Myocyte (in vitro differentiated cells): ENCODE measurements at regions not wholly inside any gene's neighbourhood (a gene's known extent, or its start where the extent isn't known, plus 50 kb on each side); places are given as distances from the start of the nearest gene placed in this dataset.

Experiments used
- DNase-seq: peaks from one replicate; pipeline ENCODE4 v3.0.0-alpha.2; 2012; ENCODE audit warnings: low read depth

- peak; percentile 94 for DNase-seq
These were observed 104.5 kb upstream of the TAF1B start for GRCh38 chr2:9738535-9739496.

GRCh38 chr2:9739531-9739964 is 103.7 kb upstream of the TAF1B start:
- no peak for DNase-seq

GRCh38 chr2:9740382-9741073 is 102.7 kb upstream of the TAF1B start:
- DNase-seq: peak; percentile 89

GRCh38 chr2:9741110-9741509 is 102.2 kb upstream of the TAF1B start:
- DNase-seq: peak; percentile 89

DNA sequence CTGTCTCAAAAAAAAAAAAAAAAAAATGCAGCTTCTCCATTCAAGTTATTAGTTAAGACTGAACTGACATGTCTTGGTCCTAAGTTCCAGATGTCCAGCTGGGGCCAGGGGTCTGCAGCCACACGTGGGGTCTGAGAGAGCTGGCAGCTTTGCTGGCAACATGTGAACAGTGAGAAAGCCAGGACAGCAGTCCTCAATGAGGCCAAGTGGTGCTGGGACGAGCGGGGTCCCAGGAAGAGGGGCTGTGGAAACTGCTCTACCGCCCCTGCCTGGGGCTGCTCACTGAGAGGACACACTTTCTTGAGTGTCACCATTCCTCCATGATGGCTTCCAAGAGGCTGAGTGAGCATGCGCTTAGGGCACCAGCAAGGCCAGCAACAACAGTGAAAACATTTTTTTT is 100.7 kb upstream of the TAF1B start:
- DNase-seq: no peak

GRCh38 chr2:9744256-9745004 is 98.8 kb upstream of the TAF1B start:
- DNase-seq: no peak

- DNase-seq: no peak
These were observed 97.9 kb upstream of the TAF1B start for GRCh38 chr2:9745153-9745899.

GRCh38 chr2:9747396-9747795 is 95.9 kb upstream of the TAF1B start:
- no peak for DNase-seq

GRCh38 chr2:9748577-9748976 is 94.7 kb upstream of the TAF1B start:
- peak; percentile 90 for DNase-seq

DNA sequence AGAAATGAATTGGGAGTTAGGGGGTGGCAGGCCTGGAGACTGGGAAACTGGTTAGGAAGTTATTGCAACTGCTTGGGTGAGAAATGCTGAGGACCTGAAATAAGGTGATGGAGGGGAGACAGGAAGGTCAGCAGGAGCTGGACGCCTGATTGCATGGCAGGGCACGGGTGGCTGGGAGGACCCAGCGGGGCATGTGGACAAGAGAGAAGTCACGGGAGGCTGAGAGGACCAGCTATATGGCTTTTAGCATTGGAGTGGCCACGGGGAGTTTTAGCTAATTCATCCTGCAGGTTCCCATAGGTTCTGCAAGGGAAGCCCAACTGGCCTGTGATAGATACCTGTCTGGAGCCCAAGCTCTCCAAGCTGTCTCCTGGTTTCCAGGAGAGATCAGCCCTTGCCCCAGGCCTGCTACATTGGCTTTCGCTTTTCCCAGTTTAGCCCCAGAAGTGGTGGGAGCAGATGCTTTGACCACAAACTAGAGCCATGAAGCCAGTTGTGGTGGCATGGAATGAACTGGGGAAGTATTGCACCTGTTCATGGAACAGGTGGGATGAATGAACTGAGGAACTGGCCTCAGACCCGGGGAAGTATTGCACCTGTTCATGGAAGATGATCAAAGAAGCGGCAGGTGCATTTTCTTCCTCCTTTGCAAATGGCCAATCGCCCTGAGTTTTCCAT is 93.6 kb upstream of the TAF1B start:
- DNase-seq: peak; percentile 90

DNA sequence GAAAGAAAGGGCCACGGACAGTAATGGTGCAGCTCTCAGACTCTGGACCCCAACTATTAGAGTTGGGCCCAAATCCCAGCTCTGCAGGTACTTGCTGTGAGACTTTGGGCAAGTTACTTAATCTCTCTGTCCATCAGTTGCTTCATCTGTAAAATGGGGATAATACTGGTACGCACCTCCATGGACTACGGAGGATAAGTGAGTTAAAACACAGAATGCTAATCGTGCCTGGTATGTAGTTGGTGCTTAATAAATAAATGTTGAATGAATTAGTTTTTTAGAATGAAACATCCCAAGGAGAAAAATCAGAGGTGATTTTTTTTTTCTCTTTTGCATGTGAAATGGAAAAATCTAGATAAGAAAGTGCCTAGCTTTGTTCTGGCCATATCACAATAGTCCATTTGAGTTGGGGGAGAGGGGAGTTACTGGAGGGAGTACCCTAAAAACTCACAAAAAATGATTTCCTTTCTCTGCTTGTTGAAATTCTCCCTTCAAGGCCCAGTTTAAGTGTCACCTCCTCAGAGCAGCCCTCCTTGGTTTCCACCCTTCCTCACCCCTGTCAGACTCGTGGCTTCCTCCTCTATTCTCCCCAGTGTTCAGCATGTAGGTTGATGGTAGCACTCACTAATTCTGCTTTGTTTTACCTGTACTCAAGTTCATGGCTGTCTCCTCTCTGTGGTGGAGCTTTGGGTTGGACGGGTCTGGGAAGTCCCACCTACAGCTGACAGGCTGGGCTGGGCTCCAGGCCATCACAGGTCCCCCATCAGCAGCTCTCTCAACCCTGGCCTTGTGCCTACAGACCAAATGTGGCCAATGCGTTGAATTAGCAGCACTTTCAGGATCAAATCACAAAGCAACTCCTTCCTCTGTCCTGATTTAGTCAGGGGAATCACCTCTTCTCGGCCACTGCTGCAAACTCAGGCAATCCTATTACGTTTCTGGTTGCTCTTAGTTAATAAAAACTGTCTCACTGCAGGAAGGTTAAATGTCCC is 92.8 kb upstream of the TAF1B start:
- no peak for DNase-seq

- no peak for DNase-seq
These were observed 91.4 kb upstream of the TAF1B start for GRCh38 chr2:9751831-9752230.

GRCh38 chr2:9752441-9753275 is 90.6 kb upstream of the TAF1B start:
- DNase-seq: peak; percentile 53

GRCh38 chr2:9753276-9753600 is 90.0 kb upstream of the TAF1B start:
- DNase-seq: peak; percentile 76

DNA sequence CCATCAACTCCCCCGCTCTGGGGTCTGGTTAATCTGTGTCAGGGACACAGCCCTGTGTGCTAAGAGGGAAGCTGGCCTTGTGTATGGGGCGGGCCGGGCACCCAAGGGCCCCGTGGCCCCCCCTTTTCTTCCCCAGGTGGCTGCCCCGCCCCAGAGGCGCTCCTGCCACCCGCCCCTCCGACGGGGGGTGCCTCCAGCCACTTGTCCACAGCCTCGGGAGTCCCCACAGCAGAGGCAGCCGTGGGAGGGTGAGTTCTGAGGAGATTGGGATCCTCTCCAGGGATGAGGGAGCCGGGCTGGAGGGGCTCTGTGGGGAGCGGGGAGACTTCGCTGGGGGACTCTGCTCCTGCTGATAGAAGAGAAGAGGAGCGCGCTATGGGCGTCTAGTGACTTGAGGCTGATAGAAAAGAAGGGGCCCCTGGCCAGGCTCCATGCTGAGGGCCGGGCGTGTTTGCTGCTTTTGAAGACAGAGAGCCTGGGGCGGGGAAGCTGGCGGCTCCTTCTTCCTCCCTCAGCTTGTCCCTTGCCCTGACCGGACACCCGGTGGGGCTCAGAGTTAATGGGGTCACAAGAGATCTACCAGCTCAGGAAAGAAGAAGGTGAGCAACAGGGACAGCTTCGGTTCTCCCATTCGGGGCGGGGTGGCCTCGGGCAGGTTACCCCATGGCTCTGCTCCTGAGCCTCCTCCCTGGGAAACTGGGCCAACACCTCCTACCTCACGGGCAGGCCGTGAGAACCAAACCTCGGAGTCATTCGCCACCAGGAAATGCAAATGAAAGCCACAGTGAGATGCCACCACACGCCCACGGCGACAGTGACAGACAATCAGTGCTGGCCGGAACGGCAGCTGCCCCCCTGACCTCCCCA is 89.4 kb upstream of the TAF1B start:
- DNase-seq: no peak

GRCh38 chr2:9754532-9754887 is 88.8 kb upstream of the TAF1B start:
- DNase-seq: no peak

DNA sequence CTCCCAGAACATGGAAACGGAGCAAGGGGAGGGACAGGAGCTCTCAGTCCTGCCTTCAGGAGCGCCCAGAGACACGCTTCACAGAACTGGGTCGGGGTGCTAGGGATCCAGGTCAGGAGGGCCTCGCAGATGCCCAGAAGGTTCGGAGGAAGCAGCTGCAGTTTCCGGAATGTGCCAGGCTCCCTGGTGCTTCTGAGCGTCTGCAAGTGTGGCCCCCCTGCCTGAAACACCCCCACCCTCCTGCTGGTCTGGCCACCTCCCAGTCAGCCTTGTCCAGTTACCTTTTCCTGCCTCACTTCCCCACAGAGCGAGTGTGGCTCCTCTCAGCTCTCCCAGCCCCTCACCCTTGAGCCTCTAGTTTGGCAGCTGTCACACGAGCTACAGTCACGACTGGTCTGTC is 88.3 kb upstream of the TAF1B start:
- DNase-seq: no peak

DNA sequence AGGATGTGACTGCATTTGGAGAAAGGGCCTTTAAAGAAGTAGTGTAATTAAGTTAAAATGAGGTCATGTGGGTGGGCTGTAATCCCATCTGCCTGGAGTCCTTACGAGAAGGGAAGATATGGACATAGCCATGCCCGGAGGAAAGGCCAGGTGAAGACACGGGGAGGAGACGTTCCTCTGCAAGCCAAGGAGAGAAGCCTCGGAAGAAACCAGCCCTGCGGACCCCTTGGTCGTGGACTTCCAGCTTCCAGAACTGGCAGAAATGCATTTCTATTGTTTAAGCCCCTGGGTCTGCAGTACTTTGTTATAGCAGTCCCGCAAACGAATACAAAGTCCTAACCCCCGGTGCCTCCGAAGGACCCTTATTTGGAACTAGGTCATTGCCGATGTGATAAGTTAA is 87.6 kb upstream of the TAF1B start:
- DNase-seq: no peak
